Mesothelial cell of epicardium (in vitro differentiated cells): ENCODE measurements at regions not wholly inside any gene's neighbourhood (a gene's known extent, or its start where the extent isn't known, plus 50 kb on each side); places are given as distances from the start of the nearest gene placed in this dataset.

Experiments used
- DNase-seq, 2 experiments: peaks; one replicate each; pipeline ENCODE4 v3.0.0; 2021; ENCODE audit warnings: low spot score in 2 of 2; ENCODE audit not compliant: unreplicated experiment in 2 of 2
- H3K27ac Mint-ChIP-seq: 2 replicates; pipeline ENCODE4 v1.8.0; 2021; ENCODE audit warnings: mixed read lengths
- H3K27me3 Mint-ChIP-seq: 2 replicates; pipeline ENCODE4 v1.8.0; 2021; ENCODE audit warnings: low read depth, mixed read lengths
- H3K36me3 Mint-ChIP-seq: 2 replicates; pipeline ENCODE4 v1.8.0; 2021; ENCODE audit warnings: mixed read lengths
- H3K4me1 Mint-ChIP-seq: 2 replicates; pipeline ENCODE4 v1.8.0; 2021; ENCODE audit warnings: mixed read lengths
- H3K4me3 Mint-ChIP-seq: 2 replicates; pipeline ENCODE4 v1.8.0; 2021; ENCODE audit warnings: mild to moderate bottlenecking, moderate library complexity, mixed read lengths
- H3K9me3 Mint-ChIP-seq: 2 replicates; pipeline ENCODE4 v1.8.0; 2021; ENCODE audit warnings: mixed read lengths
- CTCF ChIP-seq: fragments of 200-600 bp; sonication (generic); IDR thresholded peaks from one replicate; pipeline ENCODE4 v1.5.0; 2021; ENCODE audit warnings: antibody characterized with exemption; ENCODE audit not compliant: unreplicated experiment

GRCh38 chr10:6964543-6964942 is 384.5 kb upstream of the PRKCQ start:
- Mint-ChIP-seq H3K4me1 (no peaks in the 10 kb centered on the region), H3K9me3 (no peaks in the 10 kb centered on the region), H3K36me3 (no peaks in the 10 kb centered on the region), H3K27ac (no peak overlapping the region), H3K4me3 (no peak overlapping the region), H3K27me3 (peaks cover 55% of the 10 kb centered on the region)
- no peak for DNase-seq
- no peak for TF ChIP-seq CTCF

- Mint-ChIP-seq H3K27ac (no peak overlapping the region), H3K9me3 (no peaks in the 10 kb centered on the region), H3K36me3 (no peaks in the 10 kb centered on the region), H3K27me3 (peaks cover 49% of the 10 kb centered on the region), H3K4me1 (no peaks in the 10 kb centered on the region), H3K4me3 (no peak overlapping the region)
- DNase-seq: no peak
- TF ChIP-seq CTCF: no peak
Observed at GRCh38 chr10:6962576-6962975, 382.5 kb upstream of the PRKCQ start.

- TF ChIP-seq CTCF: no peak
- Mint-ChIP-seq H3K4me3 (no peak overlapping the region), H3K36me3 (no peaks in the 10 kb centered on the region), H3K4me1 (no peaks in the 10 kb centered on the region), H3K27ac (no peak overlapping the region), H3K9me3 (no peaks in the 10 kb centered on the region), H3K27me3 (peaks cover 32% of the 10 kb centered on the region)
- DNase-seq: no peak
Observed at GRCh38 chr10:6958711-6959110, 378.6 kb upstream of the PRKCQ start.

GRCh38 chr10:6958254-6958653 is 378.2 kb upstream of the PRKCQ start:
- H3K4me3 Mint-ChIP-seq: no peak overlapping the region
- no peak overlapping the region for H3K27ac Mint-ChIP-seq
- no peaks in the 10 kb centered on the region for H3K36me3 Mint-ChIP-seq
- no peaks in the 10 kb centered on the region for H3K4me1 Mint-ChIP-seq
- no peaks in the 10 kb centered on the region for H3K9me3 Mint-ChIP-seq
- TF ChIP-seq CTCF: no peak
- no peak for DNase-seq
- peaks cover 33% of the 10 kb centered on the region for H3K27me3 Mint-ChIP-seq

- no peak for TF ChIP-seq CTCF
- no peak overlapping the region for H3K27ac Mint-ChIP-seq
- no peak for DNase-seq
- H3K9me3 Mint-ChIP-seq: no peaks in the 10 kb centered on the region
- H3K4me3 Mint-ChIP-seq: no peak overlapping the region
- H3K36me3 Mint-ChIP-seq: no peaks in the 10 kb centered on the region
- H3K4me1 Mint-ChIP-seq: no peaks in the 10 kb centered on the region
- peaks cover 35% of the 10 kb centered on the region for H3K27me3 Mint-ChIP-seq
Observed at GRCh38 chr10:6957851-6958250, 377.8 kb upstream of the PRKCQ start.

GRCh38 chr10:6956562-6956961 is 376.5 kb upstream of the PRKCQ start:
- no peak overlapping the region for H3K27ac Mint-ChIP-seq
- no peak for TF ChIP-seq CTCF
- no peak for DNase-seq
- H3K36me3 Mint-ChIP-seq: no peaks in the 10 kb centered on the region
- H3K4me3 Mint-ChIP-seq: no peak overlapping the region
- H3K4me1 Mint-ChIP-seq: no peaks in the 10 kb centered on the region
- no peaks in the 10 kb centered on the region for H3K9me3 Mint-ChIP-seq
- peaks cover 33% of the 10 kb centered on the region for H3K27me3 Mint-ChIP-seq
